GM12801 (cell line): ENCODE measurements at regions not wholly inside any gene's neighbourhood (a gene's known extent, or its start where the extent isn't known, plus 50 kb on each side); places are given as distances from the start of the nearest gene placed in this dataset.

Source experiments
- CTCF ChIP-seq: IDR thresholded peaks from one replicate; pipeline ENCODE4 v1.5.1; 2011; ENCODE audit warnings: control low read depth; ENCODE audit not compliant: insufficient read length; ENCODE audit errors: extremely low read depth

- no peak for TF ChIP-seq CTCF
Measured at GRCh38 chr9:119523508-119523907, 154.3 kb upstream of the BRINP1 start.

GRCh38 chr9:119522381-119522780 is 153.1 kb upstream of the BRINP1 start:
- no peak for TF ChIP-seq CTCF

GRCh38 chr9:119509291-119509905 is 140.2 kb upstream of the BRINP1 start:
- no peak for TF ChIP-seq CTCF

GRCh38 chr9:119501374-119501773 is 132.1 kb upstream of the BRINP1 start:
- no peak for TF ChIP-seq CTCF

GRCh38 chr9:119500072-119500771 is 131.0 kb upstream of the BRINP1 start:
- TF ChIP-seq CTCF: no peak

- TF ChIP-seq CTCF: no peak
Measured at GRCh38 chr9:119487118-119487827, 118.0 kb upstream of the BRINP1 start.

GRCh38 chr9:119483153-119483552 is 113.9 kb upstream of the BRINP1 start:
- no peak for TF ChIP-seq CTCF
